ENCODE measurements at regions not wholly inside any gene's neighbourhood (a gene's known extent, or its start where the extent isn't known, plus 50 kb on each side); places are given as distances from the start of the nearest gene placed in this dataset.

DNA sequence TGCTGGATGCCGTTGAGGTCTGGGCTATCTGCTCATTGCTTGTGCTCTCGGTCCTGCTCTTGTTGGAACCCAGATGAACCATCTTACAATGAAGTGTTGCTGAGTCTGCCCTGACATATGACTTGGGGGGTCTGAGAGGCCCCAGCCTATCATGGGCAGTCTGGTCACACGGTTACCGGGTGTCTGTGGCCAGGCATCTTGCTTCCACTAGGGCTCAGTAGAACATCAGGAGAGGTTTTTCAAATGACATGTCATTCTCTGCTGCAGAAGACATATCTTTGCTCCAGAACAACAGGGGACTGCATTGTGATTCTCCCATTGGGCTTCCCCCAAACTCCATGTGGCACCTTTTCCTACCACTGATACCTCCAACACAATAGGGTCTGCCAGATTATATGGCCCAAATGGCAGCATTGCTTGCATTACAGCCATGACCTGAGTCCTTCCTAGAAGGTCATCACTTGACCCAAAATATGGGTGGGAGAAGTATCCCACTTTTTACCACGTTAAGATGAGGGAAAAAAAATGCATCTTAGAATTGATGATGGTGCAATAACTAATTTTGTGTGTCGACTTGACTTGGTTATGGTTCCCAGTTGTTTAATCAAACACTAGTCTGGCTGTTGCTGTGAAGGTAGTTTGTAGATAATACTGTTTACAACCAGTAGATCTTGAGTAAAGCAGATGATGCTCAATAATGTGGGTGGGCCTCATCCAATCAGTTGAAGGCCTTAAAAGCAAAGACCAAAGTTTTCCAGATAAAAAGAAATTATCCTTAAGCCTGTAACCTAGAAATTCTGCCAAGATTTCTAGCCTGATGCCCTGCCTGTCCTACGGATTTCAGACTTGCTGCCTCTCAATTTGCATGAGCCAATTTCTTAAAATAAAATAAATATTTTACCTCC lies 241.0 kb downstream of the QKI start:
- Histone ChIP-seq H3K4me1 (peaks cover 7% of the 10 kb centered on the region), H3K27me3 (no peaks in the 10 kb centered on the region), H3K4me3 (no peak overlapping the region), H3K27ac (no peak overlapping the region), H3K36me3 (no peaks in the 10 kb centered on the region), H3K9me3 (no peaks in the 10 kb centered on the region)
- no peak for DNase-seq (ENCODE audit: extremely low spot score in 2 of 2)
- intact Hi-C loops (cut with DNase I), result no loop called here
- TF ChIP-seq POLR2AphosphoS5 (IDR thresholded peaks at IDR 0.05; ENCODE audit: insufficient read depth in 1 of 2, low read depth in 1 of 2), result no peak
- TF ChIP-seq CTCF (IDR thresholded peaks at IDR 0.05), result no peak
- TF ChIP-seq POLR2A (IDR thresholded peaks at IDR 0.05), result no peak

GRCh38 chr6:163651915-163652668 lies 237.6 kb downstream of the QKI start:
- DNase-seq (ENCODE audit: extremely low spot score in 2 of 2), result no peak
- TF ChIP-seq POLR2AphosphoS5 (IDR thresholded peaks at IDR 0.05; ENCODE audit: insufficient read depth in 1 of 2, low read depth in 1 of 2), result no peak
- no peak for TF ChIP-seq POLR2A (IDR thresholded peaks at IDR 0.05)
- no peak for TF ChIP-seq CTCF (IDR thresholded peaks at IDR 0.05)
- peak overlapping the region; percentile 42 for H3K27ac ChIP-seq

DNA sequence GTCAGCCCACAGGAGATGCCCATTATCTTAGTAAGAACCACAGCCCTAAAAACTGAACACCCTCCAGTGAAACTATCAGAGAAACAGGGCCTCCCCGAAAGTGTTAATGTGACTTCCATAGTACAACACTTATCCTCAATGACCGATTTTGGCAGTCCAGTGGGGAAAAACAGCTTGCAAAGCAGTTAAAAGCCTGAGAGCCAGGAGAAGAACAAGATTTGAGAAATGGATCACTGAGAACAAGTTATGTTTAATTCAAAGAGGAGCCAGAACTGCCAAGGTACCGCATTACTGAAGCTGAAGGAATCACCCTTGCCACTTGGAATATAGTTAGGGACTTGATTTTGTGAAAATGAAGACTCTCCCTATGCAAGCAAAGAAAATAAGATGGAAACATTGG lies 236.9 kb downstream of the QKI start:
- no peak for TF ChIP-seq POLR2AphosphoS5 (IDR thresholded peaks at IDR 0.05; ENCODE audit: insufficient read depth in 1 of 2, low read depth in 1 of 2)
- no peak for TF ChIP-seq POLR2A (IDR thresholded peaks at IDR 0.05)
- intact Hi-C loops (cut with DNase I), result no loop called here
- Histone ChIP-seq H3K9me3 (no peaks in the 10 kb centered on the region), H3K27ac (peak overlapping the region; percentile 42), H3K4me3 (no peak overlapping the region), H3K27me3 (no peaks in the 10 kb centered on the region), H3K4me1 (peaks cover 7% of the 10 kb centered on the region), H3K36me3 (no peaks in the 10 kb centered on the region)
- no peak for DNase-seq (ENCODE audit: extremely low spot score in 2 of 2)

More at GRCh38 chr6:163651915-163652668, 237.6 kb downstream of the QKI start:
- intact Hi-C loops (cut with DNase I), result no loop called here
- Histone ChIP-seq H3K4me3 (no peak overlapping the region), H3K4me1 (peaks cover 7% of the 10 kb centered on the region), H3K9me3 (no peaks in the 10 kb centered on the region), H3K27me3 (no peaks in the 10 kb centered on the region), H3K36me3 (no peaks in the 10 kb centered on the region)

DNA sequence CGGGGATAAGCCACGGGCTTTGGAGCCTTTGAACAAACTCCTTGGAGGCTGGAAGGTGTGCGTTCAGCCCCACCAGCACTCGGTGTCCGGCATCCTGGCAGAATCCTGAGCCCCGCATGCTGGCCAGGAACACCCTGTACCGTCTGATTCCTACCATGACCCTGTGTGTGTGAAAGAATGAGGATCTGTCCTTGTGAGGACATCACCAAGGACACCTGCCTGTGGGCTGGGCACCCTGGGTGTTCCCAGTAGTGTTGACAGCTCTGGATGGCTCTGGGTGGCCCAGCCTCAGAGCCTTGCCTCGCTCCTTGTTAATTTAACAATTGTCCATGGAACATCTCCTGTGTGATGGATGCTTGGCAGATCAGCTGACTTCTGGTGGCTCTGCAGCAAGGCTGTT lies 234.3 kb downstream of the QKI start:
- intact Hi-C loops (cut with DNase I), result no loop called here
- TF ChIP-seq POLR2A (IDR thresholded peaks at IDR 0.05) (no peak), POLR2AphosphoS5 (IDR thresholded peaks at IDR 0.05; ENCODE audit: insufficient read depth in 1 of 2, low read depth in 1 of 2) (no peak), CTCF (IDR thresholded peaks at IDR 0.05) (no peak)
- Histone ChIP-seq H3K27ac (no peak overlapping the region), H3K27me3 (no peaks in the 10 kb centered on the region), H3K4me3 (no peak overlapping the region), H3K36me3 (no peaks in the 10 kb centered on the region), H3K4me1 (peaks cover 7% of the 10 kb centered on the region), H3K9me3 (no peaks in the 10 kb centered on the region)
- no peak for DNase-seq (ENCODE audit: extremely low spot score in 2 of 2)

- no peak for DNase-seq (ENCODE audit: extremely low spot score in 2 of 2)
- Histone ChIP-seq H3K27ac (no peak overlapping the region), H3K9me3 (no peaks in the 10 kb centered on the region), H3K27me3 (no peaks in the 10 kb centered on the region), H3K36me3 (no peaks in the 10 kb centered on the region), H3K4me3 (no peak overlapping the region), H3K4me1 (peaks cover 7% of the 10 kb centered on the region)
- TF ChIP-seq CTCF (IDR thresholded peaks at IDR 0.05) (no peak), POLR2A (IDR thresholded peaks at IDR 0.05) (no peak), POLR2AphosphoS5 (IDR thresholded peaks at IDR 0.05; ENCODE audit: insufficient read depth in 1 of 2, low read depth in 1 of 2) (no peak)
- intact Hi-C loops (cut with DNase I), result no loop called here
Measured at GRCh38 chr6:163647624-163648023, 233.1 kb downstream of the QKI start.
